Pancreas (tissue), 10 donors: ENCODE measurements at regions not wholly inside any gene's neighbourhood (a gene's known extent, or its start where the extent isn't known, plus 50 kb on each side); places are given as distances from the start of the nearest gene placed in this dataset.

Experiments
- ATAC-seq, 4 donors: fragments of 200-7000 bp; cut with Tn5 transposase; one replicate each; pipeline versions ENCODE4 v1.8.0 to v1.9.1; 2020; ENCODE audit warnings: mild to moderate bottlenecking in 4 of 4, moderate library complexity in 4 of 4
- DNase-seq, 6 donors: peaks; one replicate each; pipeline ENCODE4 v3.0.0-alpha.2; 2020
- FAIRE-seq: peaks from 2 replicates; lab custom pipeline; 2012; peaks lifted over from hg19 to GRCh38; lab: Jason Lieb, UNC
- H3K27ac ChIP-seq, 4 donors: fragments of 200-600 bp; sonication (generic); 1 replicate in 3 of 4; 2 replicates in 1 of 4; pipeline versions ENCODE4 v1.5.0 to v1.8.0; 2020
- H3K27me3 ChIP-seq, 4 donors: fragments of 200-600 bp; one replicate each; pipeline ENCODE4 v1.8.0; 2021
- H3K36me3 ChIP-seq, 3 donors: fragments of 200-600 bp; sonication (generic) in 1 of 3; one replicate each; pipeline versions ENCODE4 v1.5.0 to v1.8.0; 2020 to 2021
- H3K4me1 ChIP-seq, 3 donors: fragments of 200-600 bp; one replicate each; pipeline ENCODE4 v1.8.0; 2021
- H3K4me3 ChIP-seq, 4 donors: fragments of 200-600 bp; sonication (generic) in 2 of 4; one replicate each; pipeline versions ENCODE4 v1.5.0 to v1.8.0; 2020 to 2021
- H3K9me3 ChIP-seq, 4 donors: fragments of 200-600 bp; one replicate each; pipeline ENCODE4 v1.8.0; 2021
- WGBS, 2 donors: extraction: QIAGEN DNeasy Blood & Tissue Kit; methylation state at CpG; one replicate each; pipeline ENCODE4 v1.1.7; 2013; 5-methylcytosine and 5-hydroxymethylcytosine counted together
- intact Hi-C, 3 donors: fragments of 100-400 bp; cut with DNase I; formaldehyde crosslinking; loops; one replicate each; pipeline versions ENCODE4 v1.11.1 to v1.14.2; 2022
- TF ChIP-seq, protein P1 (sequence below), 4 donors: fragments of 200-600 bp; sonication (generic) in 3 of 4; IDR thresholded peaks; one replicate each; pipeline versions ENCODE4 v1.5.0 to v1.8.0; 2021; ENCODE audit warnings: antibody characterized with exemption in 4 of 4
- donor health status: healthy with polysubstance abuse.
- donor health status: DM: no; HTN: no; CAD: no; lungs with moderate emphysema.
- donor health status: DM: no; HTN: no; CAD: no.
- donor health status: control.
- donor health status: control.
- donor health status: Bipolar disorder and iron deficiency.
- donor health status: DM: yes; HTN: yes; CAD: no.
- donor health status: DM: no; HTN: no; CAD: no.
- donor health status: DM: no; HTN: no; CAD: no.
- donor health status: DM: yes; HTN: yes; CAD: no.

DNA sequence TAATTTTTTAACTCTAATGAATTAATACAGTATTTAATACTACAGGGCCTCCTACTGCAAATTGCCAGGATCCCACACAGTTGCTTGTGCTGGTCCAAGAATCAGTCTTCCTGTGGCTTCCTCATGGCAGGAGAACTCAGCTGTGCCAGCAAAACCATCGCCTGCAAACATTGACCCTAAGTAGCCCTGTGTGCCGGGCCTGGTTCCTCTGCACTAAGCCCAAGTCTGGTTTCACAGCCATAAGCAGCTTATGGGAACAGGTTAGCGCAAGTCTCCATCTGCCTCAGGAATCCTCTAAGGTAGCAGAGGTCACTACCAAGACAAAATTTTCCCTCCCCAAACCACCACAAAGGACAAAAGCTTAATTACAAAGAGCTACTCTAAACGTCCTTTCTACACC, 216.6 kb downstream of the PLA2G4A start:
- ATAC-seq (no peak), FAIRE-seq (no peak), DNase-seq (no peak)
- intact Hi-C loops = no loop called here
- TF ChIP-seq, protein P1, sequence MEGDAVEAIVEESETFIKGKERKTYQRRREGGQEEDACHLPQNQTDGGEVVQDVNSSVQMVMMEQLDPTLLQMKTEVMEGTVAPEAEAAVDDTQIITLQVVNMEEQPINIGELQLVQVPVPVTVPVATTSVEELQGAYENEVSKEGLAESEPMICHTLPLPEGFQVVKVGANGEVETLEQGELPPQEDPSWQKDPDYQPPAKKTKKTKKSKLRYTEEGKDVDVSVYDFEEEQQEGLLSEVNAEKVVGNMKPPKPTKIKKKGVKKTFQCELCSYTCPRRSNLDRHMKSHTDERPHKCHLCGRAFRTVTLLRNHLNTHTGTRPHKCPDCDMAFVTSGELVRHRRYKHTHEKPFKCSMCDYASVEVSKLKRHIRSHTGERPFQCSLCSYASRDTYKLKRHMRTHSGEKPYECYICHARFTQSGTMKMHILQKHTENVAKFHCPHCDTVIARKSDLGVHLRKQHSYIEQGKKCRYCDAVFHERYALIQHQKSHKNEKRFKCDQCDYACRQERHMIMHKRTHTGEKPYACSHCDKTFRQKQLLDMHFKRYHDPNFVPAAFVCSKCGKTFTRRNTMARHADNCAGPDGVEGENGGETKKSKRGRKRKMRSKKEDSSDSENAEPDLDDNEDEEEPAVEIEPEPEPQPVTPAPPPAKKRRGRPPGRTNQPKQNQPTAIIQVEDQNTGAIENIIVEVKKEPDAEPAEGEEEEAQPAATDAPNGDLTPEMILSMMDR (IDR thresholded peaks at IDR 0.05) = no peak
- Histone ChIP-seq H3K36me3 (no peaks in the 10 kb centered on the region), H3K4me1 (no peaks in the 10 kb centered on the region), H3K9me3 (no peaks in the 10 kb centered on the region), H3K27ac (no peak overlapping the region), H3K27me3 (peaks cover 0 to 3% (median 0%) of the 10 kb centered on the region in 4 donors), H3K4me3 (no peak overlapping the region)
- WGBS, 2 donors = 74 to 82% methylated on average over 4 of the region's 4 CpGs

DNA sequence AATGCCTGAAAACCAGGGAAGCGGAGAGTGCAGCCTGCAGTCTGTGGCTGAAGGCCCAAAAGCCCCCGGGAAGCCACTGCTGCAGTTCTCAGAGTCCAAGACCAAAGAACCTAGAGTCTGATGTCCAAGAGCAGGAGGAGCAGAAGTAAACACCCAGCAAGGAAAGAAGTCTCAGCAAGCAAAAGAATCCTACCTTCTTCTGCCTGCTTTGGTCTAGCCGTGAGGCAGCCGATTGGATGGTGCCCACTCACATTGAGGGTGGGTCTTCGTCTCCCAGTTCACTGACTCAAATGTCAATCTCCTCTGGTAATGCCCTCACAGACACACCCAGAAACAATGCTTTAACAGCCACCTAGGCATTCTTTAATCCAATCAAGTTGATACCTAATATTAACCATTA, 217.5 kb downstream of the PLA2G4A start:
- ATAC-seq (no peak), DNase-seq (no peak), FAIRE-seq (no peak)
- H3K27me3 ChIP-seq = peaks cover 0 to 2% (median 0%) of the 10 kb centered on the region in 4 donors
- no peak overlapping the region for H3K27ac ChIP-seq
- intact Hi-C loops = no loop called here
- no peaks in the 10 kb centered on the region for H3K4me1 ChIP-seq
- WGBS, 2 donors = 81 to 89% methylated on average over 5 of the region's 5 CpGs
- no peak overlapping the region for H3K4me3 ChIP-seq
- TF ChIP-seq, protein P1 (IDR thresholded peaks at IDR 0.05) = no peak
- no peaks in the 10 kb centered on the region for H3K9me3 ChIP-seq
- no peaks in the 10 kb centered on the region for H3K36me3 ChIP-seq

DNA sequence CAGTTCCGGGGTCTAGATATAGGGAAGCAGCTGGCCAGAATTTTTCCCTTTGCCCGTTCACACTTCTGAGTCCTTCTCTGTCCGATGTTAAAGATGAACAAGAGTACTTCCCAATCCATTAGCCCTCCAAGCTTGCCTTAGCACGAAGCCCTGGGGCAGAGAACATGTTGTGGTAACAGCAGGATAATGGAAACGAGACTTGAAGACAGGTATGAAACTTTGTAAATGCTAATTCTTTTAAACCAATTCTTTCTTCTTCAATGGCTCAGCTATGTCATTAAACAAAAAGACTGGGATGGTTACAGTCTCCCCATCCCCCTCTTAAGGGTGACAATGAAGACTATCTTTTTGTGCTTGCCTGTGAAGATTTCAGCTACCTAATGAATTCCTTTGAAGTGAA, 218.5 kb downstream of the PLA2G4A start:
- FAIRE-seq = no peak
- no peak for DNase-seq
- Histone ChIP-seq H3K27me3 (no peaks in the 10 kb centered on the region), H3K36me3 (no peaks in the 10 kb centered on the region), H3K4me1 (no peaks in the 10 kb centered on the region), H3K4me3 (no peak overlapping the region), H3K9me3 (no peaks in the 10 kb centered on the region), H3K27ac (no peak overlapping the region)
- TF ChIP-seq, protein P1 (IDR thresholded peaks at IDR 0.05) = no peak
- WGBS, 2 donors = 52 to 56% methylated on average over 5 of the region's 5 CpGs
- no peak for ATAC-seq
- intact Hi-C loops = no loop called here

DNA sequence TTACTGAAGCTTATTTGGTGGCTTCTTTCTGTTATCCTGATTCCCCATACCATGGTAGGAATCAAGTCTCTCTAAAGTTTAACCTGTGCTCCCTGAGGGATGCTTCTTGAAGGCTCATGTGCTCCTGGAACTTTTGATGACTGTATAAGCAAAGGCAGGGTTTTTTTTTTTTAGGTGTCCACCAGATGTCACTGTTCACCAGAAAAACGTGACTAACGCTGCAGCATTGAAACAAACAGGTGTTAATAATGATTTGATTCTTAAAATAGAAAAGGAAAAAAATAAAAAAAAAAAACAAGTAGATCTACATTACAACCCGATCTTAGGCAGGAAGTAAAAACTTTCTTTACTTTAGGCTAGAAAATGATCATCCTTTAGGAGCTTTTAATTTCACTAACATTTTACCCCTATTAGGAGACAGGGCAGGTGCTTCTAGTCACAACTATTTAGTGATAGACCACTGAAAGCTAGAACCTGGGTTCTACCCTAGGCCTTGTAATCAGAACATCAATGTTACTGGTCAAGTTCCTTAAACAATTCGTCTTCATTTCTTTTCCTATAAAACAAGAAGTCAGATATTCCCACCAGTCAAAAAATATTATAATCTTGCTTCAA, 223.0 kb downstream of the PLA2G4A start:
- FAIRE-seq = peak; percentile 5
- WGBS, 2 donors = 3% methylated on average over 4 of the region's 4 CpGs
- TF ChIP-seq, protein P1 (IDR thresholded peaks at IDR 0.05) = peak in 3 of 4 donors; percentile 21 to 35 (median 27)
- Histone ChIP-seq H3K4me3 (no peak overlapping the region), H3K27me3 (no peaks in the 10 kb centered on the region), H3K4me1 (no peaks in the 10 kb centered on the region), H3K36me3 (no peaks in the 10 kb centered on the region), H3K9me3 (no peaks in the 10 kb centered on the region), H3K27ac (no peak overlapping the region)
- intact Hi-C loops = no loop called here
- peak; percentile 48 to 84 (median 76) for ATAC-seq
- peak in 1 of 6 donors; percentile 17 for DNase-seq

DNA sequence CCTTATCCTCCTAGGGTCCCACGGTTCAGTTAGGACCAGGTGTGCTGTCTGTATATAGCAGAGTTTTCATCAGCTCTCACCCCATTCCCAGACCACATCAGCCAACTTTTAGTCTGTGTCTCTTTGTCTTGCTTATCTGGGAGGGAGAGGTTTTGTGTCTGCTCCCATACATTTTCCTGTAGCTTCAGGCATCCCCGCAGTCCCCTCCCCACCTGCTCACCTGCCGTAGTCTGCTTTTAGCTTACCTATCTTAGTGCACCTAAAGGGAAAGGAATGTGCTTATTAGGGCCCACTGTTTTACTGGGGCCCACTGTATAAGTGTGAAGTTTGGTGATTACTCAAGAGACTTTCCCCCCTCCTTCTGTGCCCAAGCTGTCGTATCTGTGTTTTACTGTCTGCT, 225.1 kb downstream of the PLA2G4A start:
- Histone ChIP-seq H3K9me3 (no peaks in the 10 kb centered on the region), H3K4me3 (no peak overlapping the region), H3K36me3 (no peaks in the 10 kb centered on the region), H3K27ac (no peak overlapping the region), H3K4me1 (no peaks in the 10 kb centered on the region), H3K27me3 (no peaks in the 10 kb centered on the region)
- TF ChIP-seq, protein P1 (IDR thresholded peaks at IDR 0.05) = no peak
- 67 to 71% methylated on average over 4 of the region's 4 CpGs for WGBS, 2 donors
- ATAC-seq (no peak), FAIRE-seq (no peak), DNase-seq (no peak)
- intact Hi-C loops = no loop called here
